ENCODE measurements at regions not wholly inside any gene's neighbourhood (a gene's known extent, or its start where the extent isn't known, plus 50 kb on each side); places are given as distances from the start of the nearest gene placed in this dataset.

GRCh38 chr7:70884809-70885208 lies 247.1 kb upstream of the GALNT17 start:
- TF ChIP-seq POLR2AphosphoS5 (IDR thresholded peaks at IDR 0.05; ENCODE audit: borderline replicate concordance, low read depth, low read length) (no peak), EZH2 (IDR thresholded peaks at IDR 0.05) (no peak)

Measured in SK-N-MC (cell line).